Activated B cell treated with CpG ODN at 0.5 μM for 24 hours (primary cell): ENCODE measurements at regions not wholly inside any gene's neighbourhood (a gene's known extent, or its start where the extent isn't known, plus 50 kb on each side); places are given as distances from the start of the nearest gene placed in this dataset.

ENCODE experiments used
- ATAC-seq: fragments of 200-7000 bp; cut with Tn5 transposase; one replicate; pipeline ENCODE4 v1.10.0; 2021; ENCODE audit warnings: low read depth, mild to moderate bottlenecking, moderate library complexity
- CTCF ChIA-PET: fragments of 350-600 bp; sonication (Branson Sonifier 250); formaldehyde crosslinking; loops from one replicate; lab custom pipeline; 2021; ENCODE audit warnings: antibody characterized with exemption; lab: Charles Lee
- POLR2A ChIA-PET: fragments of 350-600 bp; sonication (Branson Sonifier 250); formaldehyde crosslinking; loops from one replicate; lab custom pipeline; 2021; ENCODE audit warnings: antibody characterized with exemption; lab: Charles Lee
- DNase-seq: peaks from one replicate; pipeline ENCODE4 v3.0.0; 2022
- H3K27ac Mint-ChIP-seq: one replicate; pipeline ENCODE4 v1.8.0; 2020; ENCODE audit warnings: mixed read lengths
- H3K27me3 Mint-ChIP-seq: one replicate; pipeline ENCODE4 v1.8.0; 2021; ENCODE audit warnings: mixed read lengths
- H3K36me3 Mint-ChIP-seq: one replicate; pipeline ENCODE4 v1.8.0; 2021; ENCODE audit warnings: low read depth, mixed read lengths
- H3K4me1 Mint-ChIP-seq: one replicate; pipeline ENCODE4 v1.8.0; 2021; ENCODE audit warnings: mixed read lengths
- H3K4me3 Mint-ChIP-seq: one replicate; pipeline ENCODE4 v1.8.0; 2020; ENCODE audit warnings: mild to moderate bottlenecking, mixed read lengths
- H3K9me3 Mint-ChIP-seq: one replicate; pipeline ENCODE4 v1.8.0; 2020; ENCODE audit warnings: mixed read lengths
- intact Hi-C: fragments of 100-400 bp; cut with micrococcal nuclease; formaldehyde crosslinking; loops from one replicate; pipeline ENCODE4 v1.15.1; 2024
- TF ChIP-seq, protein P1 (sequence below): fragments of 200-600 bp; IDR thresholded peaks from one replicate; pipeline ENCODE4 v1.8.0; 2022; ENCODE audit warnings: antibody characterized with exemption, mild to moderate bottlenecking

DNA sequence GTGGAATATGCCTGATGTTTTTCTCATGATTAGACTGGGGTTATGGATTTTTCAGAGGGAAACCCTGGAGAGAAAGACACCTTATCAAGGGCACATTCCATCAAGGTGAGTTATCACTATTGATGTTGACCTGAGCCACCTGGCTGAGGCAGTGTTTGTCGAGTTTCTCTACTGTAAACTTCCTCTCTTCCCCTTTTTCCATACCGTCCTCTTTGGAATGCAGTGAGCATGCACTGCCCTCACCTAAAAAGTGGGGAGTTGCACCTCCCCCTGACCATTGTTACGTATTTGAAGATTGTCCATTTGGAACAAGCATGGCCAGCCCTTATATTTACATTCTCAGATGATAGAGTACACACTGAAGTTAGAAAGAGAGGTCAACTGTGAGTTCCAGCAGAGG lies 53.9 kb upstream of the PWP1 start:
- TF ChIP-seq, protein P1, sequence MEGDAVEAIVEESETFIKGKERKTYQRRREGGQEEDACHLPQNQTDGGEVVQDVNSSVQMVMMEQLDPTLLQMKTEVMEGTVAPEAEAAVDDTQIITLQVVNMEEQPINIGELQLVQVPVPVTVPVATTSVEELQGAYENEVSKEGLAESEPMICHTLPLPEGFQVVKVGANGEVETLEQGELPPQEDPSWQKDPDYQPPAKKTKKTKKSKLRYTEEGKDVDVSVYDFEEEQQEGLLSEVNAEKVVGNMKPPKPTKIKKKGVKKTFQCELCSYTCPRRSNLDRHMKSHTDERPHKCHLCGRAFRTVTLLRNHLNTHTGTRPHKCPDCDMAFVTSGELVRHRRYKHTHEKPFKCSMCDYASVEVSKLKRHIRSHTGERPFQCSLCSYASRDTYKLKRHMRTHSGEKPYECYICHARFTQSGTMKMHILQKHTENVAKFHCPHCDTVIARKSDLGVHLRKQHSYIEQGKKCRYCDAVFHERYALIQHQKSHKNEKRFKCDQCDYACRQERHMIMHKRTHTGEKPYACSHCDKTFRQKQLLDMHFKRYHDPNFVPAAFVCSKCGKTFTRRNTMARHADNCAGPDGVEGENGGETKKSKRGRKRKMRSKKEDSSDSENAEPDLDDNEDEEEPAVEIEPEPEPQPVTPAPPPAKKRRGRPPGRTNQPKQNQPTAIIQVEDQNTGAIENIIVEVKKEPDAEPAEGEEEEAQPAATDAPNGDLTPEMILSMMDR = no peak
- ATAC-seq = no peak
- intact Hi-C loops = no loop called here
- H3K9me3 Mint-ChIP-seq = peaks cover 2% of the 10 kb centered on the region
- no peak for DNase-seq
- POLR2A ChIA-PET = no interaction called here
- H3K36me3 Mint-ChIP-seq = no peaks in the 10 kb centered on the region
- H3K4me3 Mint-ChIP-seq = no peak overlapping the region
- CTCF ChIA-PET = no interaction called here
- no peaks in the 10 kb centered on the region for H3K4me1 Mint-ChIP-seq
- no peak overlapping the region for H3K27ac Mint-ChIP-seq
- peaks cover 8% of the 10 kb centered on the region for H3K27me3 Mint-ChIP-seq

GRCh38 chr12:107632246-107632645 lies 53.4 kb upstream of the PWP1 start:
- ChIA-PET POLR2A (no interaction called here), CTCF (no interaction called here)
- Mint-ChIP-seq H3K27ac (no peak overlapping the region), H3K4me1 (no peaks in the 10 kb centered on the region), H3K36me3 (no peaks in the 10 kb centered on the region), H3K9me3 (peaks cover 2% of the 10 kb centered on the region), H3K27me3 (peaks cover 8% of the 10 kb centered on the region), H3K4me3 (no peak overlapping the region)
- ATAC-seq (no peak), DNase-seq (no peak)
- TF ChIP-seq, protein P1 = no peak
- intact Hi-C loops = no loop called here

DNA sequence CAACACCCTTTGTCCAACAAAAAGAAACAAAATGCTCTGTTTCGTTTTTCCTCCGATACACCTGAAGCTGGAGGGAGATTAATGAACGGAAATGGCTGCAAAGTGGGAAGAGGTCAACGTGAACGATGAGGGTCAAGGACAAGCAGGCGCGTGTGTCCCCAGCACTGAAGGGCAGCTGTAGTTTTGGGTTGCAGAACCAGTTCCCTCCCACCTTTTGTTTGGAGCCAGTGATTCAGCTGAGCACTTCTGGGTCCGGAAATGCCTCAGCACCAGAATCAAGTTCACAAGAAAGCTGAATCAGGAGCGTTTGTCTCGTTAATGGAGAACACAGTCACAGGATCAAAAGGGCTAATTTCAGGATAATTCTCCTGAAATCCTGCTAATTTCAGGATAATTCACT lies 51.1 kb upstream of the PWP1 start:
- intact Hi-C loops = no loop called here
- POLR2A ChIA-PET = no interaction called here
- H3K4me3 Mint-ChIP-seq = no peak overlapping the region
- DNase-seq = no peak
- no peaks in the 10 kb centered on the region for H3K4me1 Mint-ChIP-seq
- H3K36me3 Mint-ChIP-seq = no peaks in the 10 kb centered on the region
- TF ChIP-seq, protein P1 = no peak
- H3K27ac Mint-ChIP-seq = no peak overlapping the region
- H3K27me3 Mint-ChIP-seq = peaks cover 8% of the 10 kb centered on the region
- ATAC-seq = no peak
- H3K9me3 Mint-ChIP-seq = peaks cover 5% of the 10 kb centered on the region
- CTCF ChIA-PET = no interaction called here

GRCh38 chr12:107635139-107635538 lies 50.5 kb upstream of the PWP1 start:
- no peaks in the 10 kb centered on the region for H3K4me1 Mint-ChIP-seq
- no peak overlapping the region for H3K4me3 Mint-ChIP-seq
- DNase-seq = no peak
- intact Hi-C loops = no loop called here
- no peak overlapping the region for H3K27ac Mint-ChIP-seq
- ChIA-PET POLR2A (no interaction called here), CTCF (no interaction called here)
- ATAC-seq = no peak
- TF ChIP-seq, protein P1 = no peak
- H3K36me3 Mint-ChIP-seq = no peaks in the 10 kb centered on the region
- peaks cover 8% of the 10 kb centered on the region for H3K27me3 Mint-ChIP-seq
- H3K9me3 Mint-ChIP-seq = peaks cover 5% of the 10 kb centered on the region
